CD4-positive, alpha-beta T cell treated with Interleukin-10 for 1 hour (primary cell): ENCODE measurements at regions not wholly inside any gene's neighbourhood (a gene's known extent, or its start where the extent isn't known, plus 50 kb on each side); places are given as distances from the start of the nearest gene placed in this dataset.
"Not testable (repeated sequence)": the region's sequence is repeated elsewhere in the genome, so short reads cannot be mapped to it uniquely, and the experiment has no call there.

Source experiments
- DNase-seq: peaks from one replicate; pipeline ENCODE4 v3.0.0-alpha.2; 2020

DNA sequence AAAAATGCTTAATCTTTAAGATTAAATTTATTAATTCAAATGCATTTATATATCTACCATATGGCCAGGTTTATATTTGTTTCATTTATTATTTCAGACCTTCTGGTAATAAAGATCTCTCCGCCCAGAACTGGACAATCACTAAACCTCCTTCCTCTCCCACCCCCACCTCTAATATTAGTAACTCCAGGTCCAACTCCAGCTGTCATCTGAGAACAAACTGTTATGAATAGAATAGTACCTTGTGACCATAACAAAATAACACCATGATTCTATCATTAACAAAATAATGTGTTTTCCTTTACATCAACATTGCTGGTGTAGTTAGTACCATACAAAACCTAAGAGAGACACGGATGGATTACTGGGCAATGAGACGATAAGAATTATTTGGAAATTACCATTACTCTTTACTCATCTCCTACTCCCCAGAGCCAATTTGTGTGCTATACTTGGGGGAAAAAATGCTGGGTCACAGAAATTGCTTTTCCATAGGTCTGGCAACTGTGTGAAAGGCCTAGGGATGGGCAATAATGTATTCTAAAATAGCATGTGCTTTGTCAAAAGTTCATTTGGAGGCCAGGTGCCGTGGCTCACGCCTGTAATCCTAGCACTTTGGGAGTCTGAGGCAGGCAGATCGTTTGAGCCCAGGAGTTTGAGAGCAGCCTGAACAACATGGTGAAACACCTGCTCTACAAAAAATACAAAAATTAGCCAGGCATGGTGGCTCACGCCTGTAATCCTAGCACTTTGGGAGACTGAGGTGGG is 186.1 kb downstream of the ENC1 start:
- DNase-seq, result no peak

DNA sequence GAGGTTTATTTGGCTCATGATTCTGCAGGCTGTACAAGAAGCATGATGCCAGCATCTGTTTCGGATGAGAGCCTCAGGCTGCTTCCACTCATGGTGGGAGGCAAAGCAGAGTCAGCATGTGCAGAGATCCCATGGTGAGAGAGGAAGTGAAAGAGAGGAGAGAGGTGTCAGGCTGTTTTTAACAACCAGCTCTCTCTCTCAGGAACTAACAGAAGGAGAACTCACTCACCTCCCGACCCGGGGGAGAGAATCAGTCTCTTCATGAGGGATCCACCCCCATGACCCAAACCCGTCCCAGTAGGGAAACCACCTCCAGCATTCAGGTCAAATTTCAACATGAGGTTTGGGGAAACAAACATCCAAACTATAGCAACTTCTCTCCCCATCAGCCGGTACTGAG is 187.7 kb downstream of the ENC1 start:
- DNase-seq, result peak; percentile 12

DNA sequence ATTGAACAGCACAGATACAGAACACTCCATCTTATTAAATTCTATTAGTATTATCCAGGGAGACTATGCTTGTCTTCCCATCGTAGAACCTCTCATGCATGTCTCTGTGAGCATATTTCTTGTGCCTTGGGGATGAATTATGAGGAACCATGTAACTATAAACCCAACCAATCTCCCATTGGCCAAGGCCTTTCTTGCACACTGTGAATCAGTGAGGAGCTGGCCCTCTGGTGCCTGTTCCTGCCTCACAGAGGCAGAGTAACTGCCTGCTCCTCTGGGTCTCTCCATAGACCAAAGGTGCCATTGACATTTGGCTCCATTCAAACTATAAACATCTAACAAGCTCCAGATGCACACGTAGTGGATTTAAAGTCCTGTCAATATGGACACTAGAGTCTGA is 190.4 kb downstream of the ENC1 start:
- no peak for DNase-seq

DNA sequence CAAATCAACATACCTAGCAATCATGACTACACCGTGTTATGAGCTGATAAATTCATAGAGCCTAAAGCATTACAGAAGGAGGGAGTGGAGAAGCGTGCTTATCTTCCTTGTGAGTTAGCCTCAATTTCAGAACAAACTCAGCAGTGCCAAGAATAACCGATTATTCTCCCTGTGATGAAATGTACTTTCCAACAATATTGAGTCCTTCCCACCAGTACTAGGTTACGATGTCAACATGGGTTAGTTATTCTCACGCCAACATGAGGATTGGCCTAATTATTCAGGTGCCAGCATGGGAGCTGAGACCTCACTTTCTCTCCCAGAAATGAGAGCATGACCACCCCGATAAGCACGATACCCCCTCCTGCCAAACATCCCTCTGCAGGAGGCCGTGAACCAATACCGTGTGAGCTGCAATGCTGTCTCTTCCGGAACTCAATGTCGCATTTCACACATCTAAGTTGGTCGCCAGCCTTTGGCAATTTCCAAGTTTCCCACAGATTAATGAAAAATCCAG is 193.7 kb downstream of the ENC1 start:
- DNase-seq, result no peak

DNA sequence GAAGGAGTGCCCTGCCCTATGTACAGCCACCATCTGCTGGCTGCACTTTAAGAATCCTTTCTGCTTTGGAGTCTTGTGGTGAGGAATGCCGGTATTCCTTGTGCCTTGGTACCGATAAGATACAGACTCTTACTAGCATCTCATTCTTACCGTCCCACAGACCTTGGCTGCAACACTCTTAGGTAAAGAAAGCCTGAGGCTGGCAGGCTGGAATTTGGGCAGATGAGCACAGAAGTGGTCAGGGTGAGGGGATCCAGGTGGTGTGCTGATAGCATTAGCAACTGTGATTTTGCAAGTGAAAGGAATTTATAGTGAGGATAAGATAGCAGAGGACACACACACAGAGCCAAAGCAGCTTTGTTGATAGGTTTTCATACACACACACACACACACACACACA is 198.1 kb downstream of the ENC1 start:
- DNase-seq, result no peak

DNA sequence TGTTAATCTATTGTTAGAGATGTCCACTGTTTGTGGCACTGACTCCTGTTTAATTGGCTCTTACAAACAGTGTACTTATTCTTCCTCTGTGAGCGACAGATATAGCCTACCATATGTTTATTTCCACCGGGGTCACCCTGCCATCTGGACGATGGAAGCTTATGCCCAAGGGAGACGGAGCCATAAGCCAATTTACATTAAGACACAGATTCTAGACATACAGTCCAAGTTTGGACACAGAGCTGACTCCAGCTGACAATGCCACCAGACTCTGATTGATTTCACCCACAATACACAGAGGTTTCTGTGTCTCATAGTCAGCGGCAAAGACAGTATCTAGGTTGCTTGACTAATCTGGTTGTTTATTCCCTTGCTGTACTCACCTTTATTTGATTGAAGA is 198.9 kb downstream of the ENC1 start:
- DNase-seq, result no peak

DNA sequence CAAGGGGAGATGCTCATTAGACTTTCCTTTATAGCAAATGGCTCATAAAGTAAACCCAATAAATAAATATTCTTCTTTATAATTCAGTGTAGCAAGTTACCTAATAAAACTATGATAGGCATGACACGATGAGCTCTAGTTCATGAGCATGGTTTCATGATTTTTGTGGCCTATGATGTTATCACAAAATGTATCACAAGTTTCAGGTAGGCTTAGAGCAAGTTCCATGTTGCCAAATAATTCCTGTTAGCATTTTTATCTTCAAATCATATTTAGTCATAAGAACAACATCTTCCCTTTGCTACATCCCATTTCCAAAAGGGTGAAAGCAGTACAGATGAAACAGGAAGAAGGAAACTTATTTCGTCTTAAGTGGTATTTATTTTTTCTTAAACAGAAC is 200.2 kb downstream of the ENC1 start:
- DNase-seq, result no peak

DNA sequence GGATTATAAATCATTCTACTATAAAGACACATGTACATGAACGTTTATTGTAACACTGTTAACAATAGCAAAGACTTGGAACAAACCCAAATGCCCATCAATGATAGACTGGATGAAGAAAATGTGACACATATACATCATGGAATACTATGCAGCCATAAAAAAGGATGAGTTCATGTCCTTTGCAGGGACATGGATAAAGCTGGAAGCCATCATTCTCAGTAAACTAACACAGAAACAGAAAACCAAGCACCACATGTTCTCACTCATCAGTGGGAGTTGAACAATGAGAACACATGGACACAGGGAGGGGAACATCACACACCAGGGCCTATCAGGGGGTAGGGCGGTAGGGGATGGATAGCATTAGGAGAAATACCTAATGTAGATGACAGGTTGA is 202.7 kb downstream of the ENC1 start:
- DNase-seq, result not testable (repeated sequence)

DNA sequence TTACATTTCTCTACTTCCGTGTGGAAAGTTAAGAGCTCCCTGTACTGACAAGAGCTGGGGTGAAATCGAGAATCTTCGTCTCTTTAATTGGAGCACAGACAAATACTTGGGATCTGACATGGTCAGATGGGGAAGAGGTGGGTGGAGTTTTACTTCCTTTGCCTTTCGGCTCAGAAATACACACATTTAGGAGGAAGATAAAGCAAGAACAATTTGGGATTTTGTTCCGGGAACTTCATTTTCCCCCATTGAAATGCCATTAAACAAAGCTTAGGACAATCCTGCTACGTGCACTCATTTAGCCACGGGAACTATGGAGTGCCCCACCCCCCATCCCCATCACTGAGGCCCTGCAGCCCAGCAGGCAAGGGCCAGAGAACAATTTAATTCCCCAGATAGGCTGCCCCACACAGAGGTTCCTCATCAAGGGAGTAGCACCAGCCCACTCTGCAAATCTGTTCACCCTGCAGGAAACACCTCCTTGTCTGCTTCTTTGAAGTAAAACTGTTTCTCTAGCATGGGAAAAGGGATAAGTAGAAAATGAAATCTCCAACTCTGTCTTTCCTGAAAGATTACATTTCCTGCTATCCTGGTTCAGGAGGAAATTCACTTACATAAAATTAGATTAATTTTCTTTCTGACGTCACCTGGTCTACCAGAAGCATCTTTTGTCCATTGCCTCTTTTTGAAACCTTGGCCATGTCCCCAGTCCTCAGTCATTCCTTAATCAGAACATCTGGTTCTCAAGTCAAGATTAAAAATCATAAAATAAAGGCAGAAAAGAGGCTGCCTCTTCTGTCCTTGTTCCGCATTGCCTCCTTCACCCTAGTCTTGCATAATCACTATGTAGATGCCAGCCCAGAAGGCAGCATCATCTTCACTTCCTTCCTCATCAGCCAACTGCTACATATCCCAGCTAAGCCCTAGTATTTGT is 206.4 kb downstream of the ENC1 start:
- DNase-seq, result no peak

DNA sequence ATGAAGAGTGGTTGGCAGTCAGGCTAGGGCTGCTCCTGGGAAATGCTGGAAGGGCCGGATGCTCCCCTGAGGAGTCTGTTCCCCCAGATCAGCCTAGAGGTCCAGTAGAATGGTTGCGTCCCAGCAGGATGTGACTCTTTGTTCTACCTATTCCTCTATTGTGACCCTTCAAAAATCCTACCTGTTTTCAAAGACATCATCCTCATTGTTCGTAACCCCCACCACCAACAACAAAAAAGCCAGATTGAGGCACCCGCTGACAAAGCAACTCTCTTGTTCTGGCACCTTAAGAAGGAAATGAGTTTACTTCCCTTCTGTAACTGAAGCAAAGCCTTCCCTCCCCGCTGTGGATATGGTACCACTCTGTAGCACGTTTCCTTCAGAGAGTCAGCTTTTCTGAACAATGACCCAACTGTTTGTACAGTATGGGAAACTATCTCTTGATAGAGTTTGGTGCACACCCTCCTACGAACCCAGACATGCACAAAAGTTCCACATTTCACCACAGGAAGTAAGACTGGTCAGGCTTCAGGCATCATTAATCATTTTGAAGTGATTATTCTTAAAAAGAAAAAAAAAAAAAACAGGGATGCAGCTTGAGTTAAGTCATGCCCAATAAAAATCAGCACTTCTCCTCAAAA is 207.2 kb downstream of the ENC1 start:
- DNase-seq, result no peak

DNA sequence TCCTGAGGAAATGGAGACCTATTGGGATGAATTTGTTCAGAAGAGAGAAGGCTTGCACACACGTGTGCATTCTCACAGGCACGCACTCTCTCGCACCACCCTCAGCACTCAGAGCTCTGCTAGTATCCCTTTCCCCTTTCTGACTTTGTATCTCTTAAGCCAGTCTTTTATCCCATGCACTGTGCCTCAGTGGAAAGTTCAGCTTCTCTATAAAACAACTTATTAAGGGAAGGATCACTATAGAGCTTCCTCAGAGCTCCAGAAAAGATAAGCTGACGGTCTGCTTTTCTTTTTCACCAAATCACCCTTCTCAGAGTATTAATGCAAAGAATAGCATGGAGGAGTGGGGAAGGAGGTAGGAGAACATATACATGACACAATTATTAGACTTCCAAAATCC is 207.8 kb downstream of the ENC1 start:
- no peak for DNase-seq

DNA sequence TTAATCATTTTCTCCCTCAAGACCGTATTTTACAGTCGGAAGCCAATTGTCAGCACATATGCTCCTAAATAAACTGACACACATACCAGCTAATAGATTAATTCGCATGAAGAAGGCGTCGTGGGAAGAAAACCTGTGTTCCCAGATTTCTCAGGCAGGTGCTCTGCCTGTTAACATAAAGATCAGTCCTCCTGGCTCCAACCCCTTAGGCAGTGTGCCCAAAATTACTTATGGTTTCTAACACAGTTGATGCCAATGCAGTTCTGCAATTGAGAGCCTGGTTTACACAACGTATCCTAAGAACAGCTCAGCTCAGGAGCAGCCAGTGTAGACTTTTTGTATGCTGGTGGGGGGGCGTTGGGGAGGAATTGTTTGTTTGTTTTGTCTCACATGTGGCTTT is 208.3 kb downstream of the ENC1 start:
- DNase-seq, result no peak

DNA sequence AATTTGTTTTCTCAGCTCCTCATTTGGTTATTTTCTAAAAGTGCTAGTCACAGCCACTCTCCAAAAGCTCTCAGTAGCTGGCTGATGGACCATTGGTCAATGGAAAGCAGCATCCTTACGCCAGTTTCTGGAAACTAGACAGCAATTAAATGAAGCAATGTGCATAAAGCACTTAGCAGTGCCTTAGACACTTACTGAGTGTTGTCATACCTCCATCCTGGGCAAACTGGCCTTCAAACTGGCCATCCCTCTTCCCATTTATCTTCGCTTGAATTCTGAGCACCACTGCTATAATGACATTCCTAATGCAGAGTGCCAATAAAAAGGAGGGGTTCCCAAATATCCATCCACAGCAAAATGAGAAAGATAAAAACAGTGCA is 209.2 kb downstream of the ENC1 start:
- DNase-seq, result no peak

DNA sequence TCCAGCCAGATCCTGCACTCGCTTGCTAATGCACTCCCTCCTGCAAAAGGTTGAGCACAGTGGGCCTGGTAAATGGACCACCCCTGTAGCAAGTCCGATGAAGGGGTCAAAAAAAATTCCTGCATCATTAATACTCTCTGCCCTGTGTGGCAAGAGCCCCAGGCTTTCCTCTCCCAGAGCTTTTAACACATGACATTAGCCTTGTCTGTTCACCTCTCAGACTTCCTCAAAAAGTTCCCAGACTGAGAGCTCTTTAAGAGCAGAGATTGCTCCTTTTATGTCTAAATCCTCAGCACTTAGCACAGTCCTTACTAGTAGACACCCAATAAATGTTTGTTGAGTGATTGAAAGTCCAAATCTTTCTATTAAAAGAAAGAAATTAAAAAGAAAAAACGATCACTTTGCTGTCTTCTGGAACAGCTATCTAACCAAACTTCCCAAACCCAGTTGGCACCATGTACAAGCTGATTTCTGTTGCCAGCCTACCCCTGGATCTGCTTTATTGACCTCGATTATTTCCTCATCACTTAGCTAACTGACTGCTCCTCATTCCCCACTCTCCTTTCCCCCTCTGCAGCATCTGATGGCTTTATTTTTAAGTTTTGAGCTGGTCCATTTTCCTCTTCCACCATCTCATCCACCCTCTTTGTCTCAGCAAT is 209.8 kb downstream of the ENC1 start:
- no peak for DNase-seq

DNA sequence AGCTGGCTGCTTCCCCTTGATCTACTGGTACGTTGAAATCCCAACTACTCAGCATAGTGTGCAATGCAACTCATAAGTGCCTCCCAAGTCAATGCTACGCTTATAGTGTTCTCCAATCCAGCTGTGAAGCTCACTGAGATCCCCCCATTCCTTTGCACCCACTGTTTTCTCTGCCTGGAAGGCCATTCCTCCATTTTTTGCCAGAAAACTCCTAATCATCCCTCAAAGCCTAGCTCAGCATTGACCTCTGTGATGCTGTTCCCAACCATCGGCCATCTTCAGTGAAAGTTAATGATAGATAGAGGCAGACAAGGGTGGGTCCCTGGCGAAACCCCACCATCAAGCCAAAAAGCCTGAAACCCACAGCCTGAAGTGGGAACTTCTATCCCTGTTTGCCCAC is 211.0 kb downstream of the ENC1 start:
- DNase-seq, result no peak

DNA sequence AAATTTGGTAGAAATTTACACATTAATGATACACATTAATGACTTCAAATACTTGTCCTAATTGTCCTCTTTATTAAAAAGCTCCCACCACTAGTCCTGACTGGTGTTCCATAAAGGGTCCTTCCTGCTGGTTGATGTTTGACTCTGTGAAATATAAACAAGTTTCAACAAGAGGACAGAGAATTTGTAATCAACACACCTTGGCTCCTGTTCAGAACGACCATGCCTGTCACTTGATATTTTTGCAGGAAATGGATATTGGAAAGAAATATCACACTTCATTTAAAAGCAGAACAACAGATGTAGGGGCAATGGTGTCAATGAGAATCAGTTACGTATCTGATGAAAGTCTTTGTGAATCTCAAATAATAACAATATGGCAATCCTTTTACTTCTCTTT is 211.7 kb downstream of the ENC1 start:
- DNase-seq, result no peak

DNA sequence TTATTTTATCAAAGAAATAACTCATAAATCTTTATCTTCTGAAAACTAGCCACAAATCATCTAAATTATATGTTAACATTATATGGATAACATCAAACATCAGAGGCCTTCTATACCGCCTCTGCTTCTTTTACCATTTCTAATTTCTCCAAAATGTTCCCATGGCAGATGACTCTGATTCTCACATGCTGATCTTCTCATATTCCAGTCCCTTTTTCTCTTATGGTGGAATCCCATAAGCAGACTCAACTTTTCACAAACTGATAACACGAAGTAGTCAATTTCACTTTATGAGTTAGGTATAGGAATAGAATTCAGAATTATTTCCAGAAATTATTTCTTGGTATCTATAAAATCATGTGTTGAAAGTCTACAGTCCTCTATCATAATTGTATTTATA is 212.3 kb downstream of the ENC1 start:
- no peak for DNase-seq

DNA sequence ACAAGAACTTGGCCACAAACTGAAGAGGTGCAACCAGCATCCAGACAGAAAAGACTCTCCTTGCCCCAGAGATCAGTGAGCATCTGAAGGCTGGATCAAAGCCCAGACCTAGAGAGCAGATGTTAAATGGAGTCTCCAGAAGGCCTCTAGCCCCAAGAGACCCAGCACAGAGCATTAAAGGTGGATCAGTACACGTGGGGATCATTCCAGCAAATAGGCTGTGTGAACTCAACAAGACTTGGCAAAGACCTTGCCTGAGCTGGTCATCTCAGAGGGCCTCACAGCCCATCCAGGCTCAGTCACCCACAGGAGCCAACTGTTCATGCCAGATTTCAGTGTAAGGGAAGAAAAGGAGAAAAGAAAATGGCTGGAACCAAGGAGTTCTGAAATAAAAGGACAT is 214.0 kb downstream of the ENC1 start:
- no peak for DNase-seq

DNA sequence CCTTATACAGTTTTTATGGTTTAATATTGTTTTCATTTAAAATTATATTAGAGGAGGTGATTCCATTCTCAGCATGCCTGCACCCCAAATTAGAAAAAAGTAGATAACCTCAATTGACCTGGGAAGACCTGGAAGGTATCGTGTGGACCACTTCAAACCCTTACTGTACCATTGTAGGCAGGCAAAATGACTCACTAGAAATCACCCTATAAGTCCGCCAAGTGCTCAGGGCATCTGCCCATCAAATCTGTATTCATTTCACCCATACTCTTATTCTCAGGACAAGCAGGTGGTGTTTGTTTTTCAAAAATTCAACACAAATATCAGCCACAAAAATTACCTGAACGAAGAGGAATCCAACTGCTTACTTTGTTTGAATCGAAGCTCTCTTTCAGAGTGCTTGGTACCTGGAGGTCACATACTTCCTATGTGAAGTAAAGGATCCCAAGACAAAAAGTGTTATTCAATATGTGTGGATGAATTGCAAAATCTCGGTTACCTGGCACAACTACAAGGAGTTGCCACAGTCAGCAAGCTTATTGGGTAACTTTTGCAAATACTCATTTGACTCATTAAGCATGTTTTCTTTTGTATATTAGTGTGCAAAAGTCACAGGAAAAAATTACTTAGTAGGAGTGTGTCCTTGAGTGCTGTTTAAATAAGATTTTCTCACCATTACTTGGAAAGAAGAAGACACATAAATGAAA is 216.2 kb downstream of the ENC1 start:
- no peak for DNase-seq

DNA sequence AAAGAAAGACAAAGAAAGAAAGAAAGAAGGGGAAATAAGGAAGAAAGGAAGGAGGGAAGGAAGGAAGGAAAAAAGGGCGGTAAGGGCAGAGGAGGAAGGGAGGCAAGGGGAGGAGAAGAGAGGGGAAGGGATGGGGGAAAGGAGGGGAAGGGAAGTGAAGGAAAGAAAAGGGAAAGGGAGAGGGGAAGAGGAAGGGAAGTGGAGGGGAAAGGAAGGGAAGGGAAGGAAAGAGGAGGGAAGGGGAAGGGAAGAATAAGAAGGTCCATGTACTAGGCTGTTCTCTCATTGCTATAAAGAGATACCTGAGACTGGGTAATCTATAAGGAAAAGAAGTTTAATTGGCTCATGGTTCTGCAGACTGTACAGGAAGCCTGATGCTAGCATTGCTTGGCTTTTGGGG is 217.1 kb downstream of the ENC1 start:
- no peak for DNase-seq

DNA sequence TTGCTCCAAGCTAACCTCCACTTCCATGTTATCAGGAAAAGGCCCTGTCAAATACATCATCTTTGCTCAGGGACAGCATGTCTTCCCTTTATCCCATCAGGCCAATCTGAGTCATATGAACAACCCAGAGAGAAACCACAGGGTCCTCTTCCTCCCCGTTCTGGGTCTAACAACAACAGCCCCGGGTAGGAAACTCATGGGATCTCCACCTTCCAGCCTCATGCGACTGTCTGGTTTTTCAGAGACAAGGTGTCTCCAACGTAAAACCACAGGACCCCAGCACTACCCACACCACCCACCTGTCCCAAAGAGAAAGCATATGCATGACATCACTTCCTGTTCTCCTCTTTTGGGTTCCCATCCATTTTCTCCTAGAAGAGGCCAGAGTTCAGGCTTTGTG is 217.9 kb downstream of the ENC1 start:
- DNase-seq, result no peak

DNA sequence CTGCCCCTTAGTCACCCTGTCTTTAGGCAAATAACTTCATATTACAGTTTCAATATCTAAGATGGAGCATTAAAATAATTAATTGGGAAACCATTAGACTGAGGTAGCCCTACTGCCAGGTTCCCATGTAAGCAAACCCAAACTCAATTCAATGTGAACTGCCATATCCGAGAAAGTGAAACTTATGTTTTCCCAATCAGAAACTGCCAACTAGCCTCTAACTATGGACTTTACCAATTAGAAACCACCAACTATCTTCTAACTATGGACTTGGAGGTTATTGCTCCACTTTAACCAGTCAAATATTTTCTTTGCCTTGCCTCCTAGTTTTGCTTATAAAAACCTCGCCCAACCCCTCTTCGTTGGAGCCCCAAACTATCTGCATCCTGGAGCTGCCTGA is 218.5 kb downstream of the ENC1 start:
- DNase-seq, result no peak
